Fibroblast of skin of scalp (primary cell): ENCODE measurements at regions not wholly inside any gene's neighbourhood (a gene's known extent, or its start where the extent isn't known, plus 50 kb on each side); places are given as distances from the start of the nearest gene placed in this dataset.

Source experiments
- DNase-seq: peaks from one replicate; pipeline ENCODE4 v3.0.0-alpha.2; 2013

DNA sequence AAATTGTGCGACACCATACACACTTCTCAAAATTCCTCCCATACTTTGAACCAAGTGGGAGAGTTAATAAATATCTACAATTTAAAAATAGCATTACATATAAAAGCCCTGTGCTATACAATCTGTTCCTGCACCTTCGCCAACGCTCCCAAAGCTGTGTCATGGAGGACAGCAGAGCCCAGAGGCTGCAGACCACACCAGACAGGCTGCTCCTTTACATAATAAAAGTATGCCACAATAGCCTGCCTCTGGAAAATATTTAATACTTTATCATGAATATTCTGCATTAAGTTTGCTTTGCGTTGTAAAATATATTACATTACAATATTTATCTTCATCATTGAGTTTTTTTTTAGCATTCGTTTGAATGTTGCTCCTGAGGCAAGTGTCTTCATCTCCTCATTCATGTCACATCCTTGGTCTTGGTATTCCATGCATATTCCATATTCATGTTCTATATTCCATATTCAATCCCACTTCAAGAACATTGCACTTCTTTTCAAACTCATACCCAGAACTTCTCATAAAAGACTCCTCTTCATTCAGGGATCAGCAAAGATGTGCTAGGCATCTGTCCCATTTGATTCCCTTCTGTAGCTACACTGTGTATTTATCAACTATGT lies 663.9 kb downstream of the POM121L12 start:
- no peak for DNase-seq

DNA sequence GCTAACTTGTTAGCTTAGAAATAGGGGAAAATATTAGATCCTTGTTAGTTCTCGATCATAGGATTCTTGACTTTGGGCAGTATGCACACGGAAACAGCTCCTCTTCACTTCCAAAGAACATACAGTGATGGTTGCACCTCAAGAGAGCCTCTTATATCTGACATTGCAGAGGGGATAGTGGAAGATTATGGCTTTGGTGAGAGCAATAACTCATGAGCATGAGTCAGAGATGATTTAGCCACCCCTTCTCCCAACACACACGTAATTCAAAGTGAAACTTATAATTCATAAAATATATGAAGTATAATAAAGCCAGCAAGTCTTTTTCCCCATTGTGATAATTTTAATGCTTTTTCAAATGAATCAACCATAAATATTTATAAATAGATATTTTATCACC lies 683.7 kb downstream of the POM121L12 start:
- no peak for DNase-seq

DNA sequence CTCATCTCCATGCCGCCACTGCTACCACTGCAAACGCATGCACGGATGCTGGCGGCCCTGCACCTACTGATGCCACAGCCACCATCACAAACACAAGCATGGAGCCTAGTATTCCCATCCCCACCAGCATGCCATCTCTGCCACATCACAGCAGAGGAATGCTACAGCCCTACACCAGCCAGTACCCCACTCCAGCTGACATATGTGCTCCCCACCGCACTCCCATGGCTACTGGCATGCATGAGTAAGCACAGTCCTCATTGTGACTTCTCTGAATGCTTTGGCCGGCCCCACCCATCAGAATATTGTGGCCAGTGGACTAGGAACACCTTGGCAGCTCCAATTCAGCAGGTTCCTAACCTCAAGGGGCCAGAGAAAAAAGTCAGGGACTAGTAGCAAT lies 705.5 kb downstream of the POM121L12 start:
- no peak for DNase-seq

DNA sequence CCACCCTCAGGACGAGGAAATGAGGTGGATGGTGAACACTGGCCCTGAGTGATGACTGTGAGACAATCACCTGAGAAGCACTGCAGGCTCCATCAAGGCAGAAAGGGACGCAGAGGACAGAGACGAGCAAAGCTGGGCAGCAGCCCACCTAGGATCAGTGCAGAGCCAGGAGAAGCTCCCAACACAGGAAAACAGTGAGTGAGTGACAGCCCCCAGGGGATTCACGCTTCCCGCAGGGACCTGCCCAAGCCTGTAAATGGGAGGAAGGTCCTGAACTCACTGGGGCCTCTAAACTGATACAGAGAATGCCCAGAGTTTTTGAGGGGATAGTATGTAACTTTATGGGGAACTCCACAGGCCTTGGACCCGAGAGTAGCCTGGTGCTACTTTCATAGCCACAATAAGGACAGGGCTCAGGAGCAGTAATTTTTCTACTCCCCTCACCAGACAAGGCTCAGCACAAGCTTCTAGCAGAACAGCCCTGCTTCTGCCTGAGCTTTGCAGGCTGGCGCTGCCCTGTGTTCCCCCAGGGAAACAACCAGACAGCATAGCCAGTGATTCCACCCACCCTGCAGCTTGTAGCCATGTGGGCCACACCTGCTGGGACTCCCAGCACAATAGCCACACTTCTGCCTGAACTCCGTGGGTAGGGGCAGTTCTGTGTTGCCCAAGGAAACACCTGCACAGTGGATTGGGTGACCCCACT lies 708.4 kb downstream of the POM121L12 start:
- no peak for DNase-seq

DNA sequence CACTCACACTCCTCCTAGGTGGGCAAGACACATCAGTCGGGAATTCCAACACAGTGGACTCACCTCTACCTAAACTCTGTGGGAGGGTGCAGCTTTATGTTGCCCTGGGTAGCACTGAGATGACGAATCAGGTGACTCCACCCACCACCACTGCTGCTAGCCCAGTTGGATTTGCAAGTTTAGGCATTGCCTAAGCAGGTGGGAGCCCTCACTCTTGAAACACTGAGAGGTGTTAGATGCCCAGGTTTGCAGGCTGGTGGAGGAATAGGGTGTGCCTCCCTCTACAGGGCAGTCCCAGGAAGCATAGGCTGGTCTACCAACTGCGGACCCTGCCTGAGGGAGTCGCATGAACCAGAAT lies 708.9 kb downstream of the POM121L12 start:
- no peak for DNase-seq

DNA sequence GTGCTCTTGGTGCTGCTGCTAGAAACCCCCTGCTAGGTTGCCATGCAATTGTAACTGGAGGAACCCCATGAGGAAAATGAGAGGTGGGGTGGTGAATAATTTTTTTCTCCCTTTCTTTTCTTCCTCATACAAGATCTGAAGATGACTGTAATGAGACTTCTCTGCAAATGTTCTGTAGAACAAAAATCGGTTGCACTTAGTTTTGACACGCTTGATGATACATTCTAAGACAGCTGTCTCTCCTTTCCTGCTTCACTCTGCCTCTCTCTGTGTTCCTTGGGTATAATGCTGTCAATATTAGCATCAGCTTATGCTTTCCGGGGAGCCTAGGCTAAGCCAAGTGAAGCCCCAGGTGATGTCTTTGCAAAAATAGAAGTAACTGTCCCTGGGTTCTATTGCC lies 721.5 kb downstream of the POM121L12 start:
- no peak for DNase-seq

DNA sequence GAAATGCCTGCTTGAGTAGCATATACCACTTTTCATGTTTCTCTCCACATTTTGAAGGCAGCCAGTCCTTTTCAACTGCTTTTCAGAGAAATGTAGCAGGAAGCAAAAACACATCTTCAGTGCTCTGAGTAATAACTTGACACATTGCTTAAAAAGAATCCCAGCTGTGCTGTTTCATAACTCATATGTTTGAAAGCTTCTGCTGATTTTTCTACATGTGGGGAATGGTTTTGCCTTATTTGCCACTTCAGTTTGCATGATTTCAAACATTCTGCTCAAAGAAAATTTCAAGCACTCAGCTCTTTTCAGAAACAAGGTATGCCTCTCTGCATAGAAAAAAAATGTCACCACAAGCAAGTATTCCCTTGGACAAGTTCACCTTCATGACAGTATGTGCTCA lies 732.8 kb downstream of the POM121L12 start:
- DNase-seq = no peak

DNA sequence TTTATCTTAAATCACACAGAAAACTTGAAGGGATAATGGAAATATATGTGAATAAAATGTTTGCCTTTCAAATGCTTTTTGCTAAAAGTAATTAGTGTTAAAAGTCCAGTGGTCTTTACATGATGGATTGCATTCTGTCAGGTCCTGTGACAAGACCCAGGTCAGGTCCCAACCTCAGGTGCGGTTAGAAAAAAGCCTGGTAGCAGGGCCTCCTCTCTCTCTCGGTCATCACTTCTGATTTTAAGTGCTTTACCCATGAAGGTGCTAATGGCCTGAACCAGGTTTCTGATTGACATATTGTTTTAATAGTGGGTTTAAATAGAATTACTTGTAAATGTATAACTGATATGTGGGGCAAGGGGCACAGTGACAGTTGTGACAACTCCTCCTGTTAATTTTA lies 736.3 kb downstream of the POM121L12 start:
- no peak for DNase-seq

DNA sequence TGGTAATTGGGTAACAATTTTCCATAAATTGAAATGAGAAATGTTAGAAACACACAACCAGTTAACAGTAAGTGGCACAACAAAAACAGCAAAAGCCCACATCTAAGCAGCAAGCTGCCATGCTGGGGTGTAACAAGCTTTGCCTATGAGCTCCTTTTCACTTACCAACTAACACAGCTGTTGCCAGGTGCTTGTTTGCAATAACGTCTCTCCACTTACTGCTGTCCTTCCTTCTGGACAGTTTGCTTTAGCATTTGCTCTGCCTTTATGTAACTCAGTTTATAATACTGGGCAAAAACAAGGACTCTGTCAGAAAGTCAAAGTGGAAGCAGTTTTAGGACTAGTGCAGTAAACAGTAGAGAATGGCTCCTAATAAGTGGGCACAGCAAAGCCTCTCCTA lies 740.9 kb downstream of the POM121L12 start:
- no peak for DNase-seq

DNA sequence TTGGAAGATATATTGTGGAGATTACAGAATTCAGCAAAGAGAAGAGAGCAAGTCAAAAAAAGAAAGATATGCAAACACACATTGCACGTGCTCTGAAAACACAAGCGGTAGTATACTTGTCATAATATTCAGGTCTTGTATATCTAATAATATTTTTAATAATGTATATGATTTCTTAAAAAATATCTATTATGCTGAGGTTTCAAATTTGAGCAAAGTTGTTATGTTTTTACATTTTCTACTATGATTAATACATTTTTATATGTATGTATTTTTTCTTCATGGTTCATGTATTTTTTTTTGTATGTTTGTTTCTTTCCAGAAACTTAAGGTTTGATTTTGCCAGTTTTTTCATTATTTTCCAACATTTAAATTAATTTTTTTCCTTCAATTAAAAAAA lies 752.4 kb upstream of the VSTM2A start:
- DNase-seq = no peak

DNA sequence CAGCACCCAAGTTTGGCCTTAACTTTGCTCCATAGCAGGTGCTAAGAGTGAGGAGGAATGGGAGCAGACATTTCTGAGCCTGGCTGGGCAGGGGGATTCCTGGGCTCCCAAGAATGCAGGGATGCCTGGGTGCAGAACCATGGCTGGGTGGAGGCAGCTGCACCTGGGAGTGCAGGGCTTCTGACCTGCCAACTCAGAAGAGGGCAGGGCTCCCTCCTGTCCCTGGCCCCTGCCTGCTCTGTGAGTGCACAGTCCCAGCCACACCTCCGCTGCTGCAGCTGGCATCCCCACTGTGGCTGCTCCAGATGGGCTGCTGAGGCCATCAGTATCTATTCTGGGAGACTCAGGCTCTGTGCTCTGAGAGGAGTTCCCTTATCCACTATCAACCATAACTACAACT lies 747.4 kb upstream of the VSTM2A start:
- DNase-seq = no peak

DNA sequence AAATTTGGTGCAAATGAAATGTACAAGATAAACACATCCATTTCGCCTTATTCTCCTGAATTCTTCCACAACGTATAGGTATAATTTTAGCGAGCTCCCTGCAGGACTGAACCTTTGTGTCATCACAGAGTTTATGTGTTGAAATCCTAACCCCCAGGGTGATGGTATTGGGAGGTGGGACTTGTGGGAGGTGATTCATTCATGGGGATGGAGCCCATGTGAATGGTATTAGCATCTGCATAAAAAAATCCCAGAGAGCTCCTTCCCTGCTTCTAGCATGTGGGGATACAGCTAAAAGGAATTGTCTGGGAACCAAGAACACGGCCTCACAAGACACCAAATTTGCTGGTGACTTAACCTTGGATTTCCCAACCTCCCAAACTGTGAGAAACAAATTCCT lies 741.4 kb upstream of the VSTM2A start:
- DNase-seq = peak; percentile 28

DNA sequence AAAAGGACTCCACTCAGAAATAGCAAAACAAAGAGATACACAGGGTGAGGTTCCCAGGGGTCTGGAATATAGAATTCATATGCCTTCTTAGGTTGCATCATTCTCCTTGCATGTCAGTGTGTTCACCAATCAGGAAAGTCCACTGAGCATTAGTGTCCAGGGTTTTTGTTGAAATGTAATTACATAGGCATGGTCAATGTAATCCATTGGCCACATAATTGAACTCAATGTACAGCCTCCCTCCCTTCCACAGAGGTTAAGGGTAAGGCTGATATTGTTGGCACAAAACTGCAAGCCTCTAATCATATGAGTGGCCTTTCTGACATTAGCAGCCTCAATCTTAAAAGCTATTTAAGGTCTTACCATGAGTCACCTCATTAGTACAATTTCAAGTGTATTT lies 736.1 kb upstream of the VSTM2A start:
- DNase-seq = no peak

DNA sequence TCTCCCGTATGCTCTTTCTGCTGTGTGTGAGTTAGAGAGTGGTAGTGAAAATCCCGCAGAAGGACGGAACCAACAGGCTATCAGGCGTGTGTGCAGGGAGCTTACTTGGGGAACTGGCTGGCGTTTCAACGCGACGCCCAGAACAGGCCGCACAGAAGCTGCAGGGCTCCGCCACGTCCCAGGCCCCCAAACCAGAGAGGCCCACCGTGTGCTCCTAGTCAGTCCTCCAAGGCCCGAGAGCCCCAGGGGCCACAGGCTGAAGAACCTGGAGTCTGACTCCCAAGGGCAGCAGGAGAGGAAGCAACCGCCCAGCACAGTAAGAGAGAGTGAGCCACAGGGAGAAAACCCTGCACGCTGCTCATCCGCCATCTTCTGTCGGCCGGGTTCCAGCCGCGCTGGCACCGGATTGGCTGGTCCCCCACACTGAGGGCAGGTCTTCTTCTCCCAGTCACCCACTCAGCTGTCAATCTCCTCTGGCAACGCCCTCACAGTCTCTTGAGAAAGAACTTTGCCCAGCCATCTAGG lies 730.6 kb upstream of the VSTM2A start:
- DNase-seq = peak; percentile 41

DNA sequence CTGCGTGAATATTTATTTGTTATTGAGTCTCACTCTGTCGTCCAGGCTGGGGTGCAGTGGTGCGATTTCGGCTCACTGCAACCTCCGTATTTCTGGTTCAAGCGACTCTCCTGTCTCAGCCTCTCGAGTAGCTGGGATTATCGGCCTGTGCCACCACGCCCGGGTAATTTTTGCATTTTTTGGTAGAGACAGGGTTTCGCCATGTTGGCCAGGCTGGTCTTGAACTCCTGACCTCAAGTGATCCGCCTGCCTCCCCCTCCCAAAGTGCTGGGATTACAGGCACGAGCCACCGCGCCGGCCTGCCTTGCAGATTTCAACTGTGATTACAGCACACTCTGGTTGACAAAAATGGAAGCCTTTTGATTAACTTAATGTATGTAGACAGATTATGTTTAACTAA lies 730.0 kb upstream of the VSTM2A start:
- DNase-seq = no peak

DNA sequence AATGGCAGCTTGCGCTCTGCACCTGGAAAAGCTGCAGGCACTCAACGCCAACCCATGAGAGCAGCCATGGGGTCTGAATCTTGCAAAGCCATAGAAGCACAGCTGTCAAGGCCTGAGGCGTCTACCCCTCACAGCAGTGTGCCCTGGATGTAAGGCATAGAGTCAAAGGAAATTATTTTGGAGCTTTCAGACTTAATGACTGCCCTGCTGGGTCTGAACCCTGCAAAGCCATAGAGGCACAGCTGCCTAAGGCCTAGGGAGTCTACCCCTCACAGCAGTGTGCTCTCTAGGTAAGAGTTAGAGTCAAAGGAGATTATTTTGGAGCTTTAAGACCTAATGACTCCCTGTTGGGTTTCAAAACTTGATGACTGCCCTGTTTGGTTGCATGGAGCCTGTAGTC lies 706.9 kb upstream of the VSTM2A start:
- DNase-seq = no peak

DNA sequence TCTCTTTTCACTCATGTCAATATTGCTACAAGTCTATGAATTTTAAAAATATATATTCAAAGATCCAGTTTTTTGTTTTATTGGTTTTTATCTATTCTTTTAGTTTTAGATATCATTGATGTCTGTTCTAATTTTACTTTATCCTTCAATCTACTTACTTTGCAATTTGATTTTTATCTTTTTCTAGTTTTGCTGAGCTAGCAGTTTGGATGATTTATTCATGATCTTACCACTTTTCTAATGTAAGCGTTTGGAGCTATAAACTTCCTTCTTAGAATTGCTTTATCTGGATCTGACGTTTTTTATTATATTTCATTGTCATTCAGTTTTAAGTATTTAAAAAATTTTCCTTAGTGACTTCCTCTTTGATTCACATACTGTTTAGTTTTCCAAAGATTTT lies 664.5 kb upstream of the VSTM2A start:
- DNase-seq = no peak

DNA sequence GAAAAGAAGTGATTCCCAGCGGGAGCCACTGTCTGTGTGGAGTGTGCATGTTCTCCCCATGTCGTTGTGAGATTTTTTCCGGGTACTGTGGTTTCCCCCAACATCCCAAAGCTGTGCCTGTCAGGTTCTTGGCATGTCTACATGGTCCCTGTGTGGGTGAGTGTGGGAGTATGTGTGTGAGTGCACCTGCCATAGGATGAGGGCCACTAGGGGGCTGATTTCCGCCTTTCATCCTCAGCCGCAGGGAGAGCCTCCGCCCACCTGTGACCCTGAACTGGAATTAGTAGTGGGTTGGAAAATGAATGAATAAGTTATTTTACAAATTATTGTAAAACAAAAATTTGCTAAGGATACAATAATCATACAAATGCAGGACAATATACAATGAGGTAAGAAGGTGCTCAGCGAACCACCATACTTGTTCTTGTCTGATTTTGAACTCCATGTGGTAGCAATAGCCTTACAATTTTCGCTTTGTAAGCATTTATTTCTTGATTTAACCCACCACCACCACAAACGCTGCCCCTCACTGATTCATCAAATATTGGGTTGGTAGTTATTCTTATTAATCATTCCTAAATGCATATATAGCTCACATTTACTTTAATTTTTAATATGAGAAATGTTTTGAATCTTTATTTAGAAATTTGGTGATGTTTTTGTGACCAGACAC lies 641.2 kb upstream of the VSTM2A start:
- no peak for DNase-seq

DNA sequence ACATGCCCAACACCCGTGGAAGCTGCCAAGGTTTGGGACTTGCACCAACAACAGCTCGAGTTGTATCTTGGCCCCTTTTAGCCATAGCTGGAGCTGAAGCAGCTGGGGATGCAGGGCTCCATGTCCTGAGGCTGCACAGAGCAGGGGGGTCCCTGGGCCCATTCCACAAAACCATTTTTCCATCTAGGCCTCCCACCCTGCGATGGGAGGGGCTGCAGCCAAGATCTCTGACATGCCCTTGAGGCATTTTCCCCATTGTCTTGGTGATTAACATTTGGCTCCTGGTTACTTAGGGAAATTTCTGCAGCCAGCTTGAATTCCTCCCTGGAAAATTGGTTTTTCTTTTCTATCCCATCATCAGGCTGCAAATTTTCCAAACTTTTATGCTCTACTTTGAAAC lies 637.8 kb upstream of the VSTM2A start:
- no peak for DNase-seq

DNA sequence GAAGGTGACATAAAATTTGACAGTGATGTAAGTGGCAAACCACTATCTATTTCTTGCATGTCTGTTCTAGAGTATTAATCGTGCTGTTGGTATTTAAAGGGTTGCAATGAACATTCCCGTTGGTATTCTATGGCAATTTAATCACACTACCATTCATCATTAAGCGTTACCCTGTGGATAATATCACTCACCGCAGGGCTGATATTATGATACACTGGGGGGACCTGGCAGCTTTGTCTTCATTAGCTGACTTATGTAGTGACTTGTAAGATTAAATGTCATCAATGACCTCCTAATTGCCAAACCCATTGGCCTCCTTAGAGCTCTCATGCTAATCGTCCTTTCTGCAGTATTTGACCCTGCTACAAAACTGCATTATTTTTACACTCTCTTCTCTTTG lies 624.5 kb upstream of the VSTM2A start:
- no peak for DNase-seq

DNA sequence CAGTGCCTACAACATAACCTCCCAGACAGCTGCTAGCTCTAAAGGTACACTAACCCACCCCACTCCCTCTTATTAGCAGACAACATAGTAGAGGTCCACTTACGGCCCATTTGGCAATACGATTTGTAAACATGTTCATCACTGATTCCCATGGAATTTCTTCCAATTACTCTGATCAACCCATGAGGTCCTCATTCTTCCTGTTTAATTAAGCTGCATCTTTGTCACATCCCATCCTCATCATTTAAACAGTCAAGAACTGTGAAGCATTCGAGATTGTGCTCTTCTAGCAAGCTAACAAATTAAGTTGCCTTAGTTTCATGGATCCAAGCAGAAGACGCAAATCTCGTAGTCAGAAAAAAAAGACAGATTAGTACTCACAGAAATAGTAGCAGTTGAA lies 622.2 kb upstream of the VSTM2A start:
- no peak for DNase-seq

DNA sequence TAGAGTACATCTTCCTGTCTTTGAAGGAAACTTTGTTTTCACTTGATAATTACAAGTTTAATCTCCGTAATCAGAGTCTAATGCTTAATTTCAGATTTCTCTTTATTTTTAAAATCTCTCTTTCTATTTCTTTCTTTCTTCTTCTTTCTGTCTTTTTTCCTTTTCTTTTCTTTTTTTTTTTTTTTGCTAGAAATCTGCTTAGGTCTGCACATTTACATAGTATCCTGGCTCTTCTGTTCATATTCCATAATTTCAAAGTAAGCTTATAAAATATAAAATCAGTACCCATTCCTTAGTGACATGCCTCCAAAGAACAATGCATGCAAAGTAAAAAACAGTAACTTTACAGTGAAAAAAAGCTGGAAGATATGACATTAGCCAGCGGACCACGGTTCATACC lies 601.7 kb upstream of the VSTM2A start:
- no peak for DNase-seq

DNA sequence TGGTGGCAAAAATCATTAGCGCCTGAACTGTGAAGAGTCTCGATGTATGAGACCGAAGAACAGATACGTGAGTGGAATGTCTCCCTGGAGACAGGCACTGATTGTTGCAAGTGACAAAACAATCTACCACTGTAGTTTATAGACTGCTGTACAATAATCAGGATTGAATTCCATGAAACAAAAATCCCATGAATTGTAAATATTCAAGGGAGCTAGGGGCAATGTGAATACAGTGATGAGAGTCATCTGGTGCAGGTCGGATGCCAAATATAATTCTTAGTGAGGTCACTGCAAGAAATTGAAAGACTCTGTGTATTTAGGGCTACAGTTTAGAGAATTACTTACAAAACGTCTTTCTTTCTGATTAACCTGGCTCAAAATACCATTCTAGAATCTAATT lies 594.4 kb upstream of the VSTM2A start:
- no peak for DNase-seq

DNA sequence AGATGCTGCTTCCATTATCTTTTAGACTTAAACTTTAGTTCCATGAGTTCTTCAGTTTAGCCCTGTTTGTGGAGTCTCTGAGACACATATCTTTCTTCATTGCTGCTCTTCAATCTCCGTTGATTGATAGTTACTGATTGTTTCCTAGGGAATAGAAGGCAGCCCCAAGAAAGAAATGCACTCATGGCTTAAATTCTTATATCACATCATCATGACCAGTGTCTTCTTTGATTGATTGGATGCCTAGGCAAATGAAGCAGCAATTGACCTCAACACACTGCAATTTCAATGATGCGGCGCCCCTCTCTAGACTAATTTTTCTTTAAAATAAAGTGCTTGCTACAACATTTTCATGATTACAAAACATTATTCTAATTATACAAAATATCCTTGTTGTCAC lies 576.5 kb upstream of the VSTM2A start:
- no peak for DNase-seq
